ENCODE measurements at regions not wholly inside any gene's neighbourhood (a gene's known extent, or its start where the extent isn't known, plus 50 kb on each side); places are given as distances from the start of the nearest gene placed in this dataset.

GRCh38 chr2:173419506-173419905, 64.8 kb downstream of the CDCA7 start:
- Mint-ChIP-seq H3K4me1 (ENCODE audit: unreplicated experiment) (peaks cover 12% of the 10 kb centered on the region), H3K36me3 (no peaks in the 10 kb centered on the region), H3K9me3 (peaks cover 10% of the 10 kb centered on the region), H3K4me3 (no peak overlapping the region), H3K27ac (no peak overlapping the region), H3K27me3 (peaks cover 10% of the 10 kb centered on the region)
- DNase-seq (ENCODE audit: extremely low spot score, unreplicated experiment) = no peak
- TF ChIP-seq, protein P1, sequence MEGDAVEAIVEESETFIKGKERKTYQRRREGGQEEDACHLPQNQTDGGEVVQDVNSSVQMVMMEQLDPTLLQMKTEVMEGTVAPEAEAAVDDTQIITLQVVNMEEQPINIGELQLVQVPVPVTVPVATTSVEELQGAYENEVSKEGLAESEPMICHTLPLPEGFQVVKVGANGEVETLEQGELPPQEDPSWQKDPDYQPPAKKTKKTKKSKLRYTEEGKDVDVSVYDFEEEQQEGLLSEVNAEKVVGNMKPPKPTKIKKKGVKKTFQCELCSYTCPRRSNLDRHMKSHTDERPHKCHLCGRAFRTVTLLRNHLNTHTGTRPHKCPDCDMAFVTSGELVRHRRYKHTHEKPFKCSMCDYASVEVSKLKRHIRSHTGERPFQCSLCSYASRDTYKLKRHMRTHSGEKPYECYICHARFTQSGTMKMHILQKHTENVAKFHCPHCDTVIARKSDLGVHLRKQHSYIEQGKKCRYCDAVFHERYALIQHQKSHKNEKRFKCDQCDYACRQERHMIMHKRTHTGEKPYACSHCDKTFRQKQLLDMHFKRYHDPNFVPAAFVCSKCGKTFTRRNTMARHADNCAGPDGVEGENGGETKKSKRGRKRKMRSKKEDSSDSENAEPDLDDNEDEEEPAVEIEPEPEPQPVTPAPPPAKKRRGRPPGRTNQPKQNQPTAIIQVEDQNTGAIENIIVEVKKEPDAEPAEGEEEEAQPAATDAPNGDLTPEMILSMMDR (conservative IDR thresholded peaks at IDR 0.05) = no peak

DNA sequence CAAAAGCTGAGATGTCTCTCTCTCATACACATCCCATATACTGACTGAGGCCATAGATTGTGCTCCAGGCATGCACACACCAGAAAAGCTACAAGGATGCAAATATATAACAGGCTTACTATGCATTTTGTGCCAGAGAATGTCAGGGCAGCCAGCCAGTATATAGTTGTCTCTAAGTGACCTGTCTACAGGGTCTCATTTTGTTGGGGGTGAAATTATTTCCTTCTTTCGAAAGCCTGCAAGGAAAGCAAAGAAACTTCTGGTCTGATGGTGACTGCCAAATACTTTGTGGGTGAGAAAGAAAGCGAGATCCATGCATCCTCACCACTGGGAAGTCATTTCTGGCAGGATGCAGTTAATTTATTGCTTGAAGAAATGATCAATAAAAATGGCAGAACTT, 70.2 kb downstream of the CDCA7 start:
- Mint-ChIP-seq H3K36me3 (no peaks in the 10 kb centered on the region), H3K4me1 (ENCODE audit: unreplicated experiment) (peaks cover 3% of the 10 kb centered on the region), H3K27me3 (peaks cover 10% of the 10 kb centered on the region), H3K9me3 (peaks cover 9% of the 10 kb centered on the region), H3K4me3 (no peak overlapping the region), H3K27ac (no peak overlapping the region)
- TF ChIP-seq, protein P1 (conservative IDR thresholded peaks at IDR 0.05) = no peak
- DNase-seq (ENCODE audit: extremely low spot score, unreplicated experiment) = no peak

GRCh38 chr2:173427887-173428668, 73.4 kb downstream of the CDCA7 start:
- no peak overlapping the region for H3K4me3 Mint-ChIP-seq
- peaks cover 3% of the 10 kb centered on the region for H3K36me3 Mint-ChIP-seq
- H3K4me1 Mint-ChIP-seq (ENCODE audit: unreplicated experiment) = peaks cover 3% of the 10 kb centered on the region
- H3K27ac Mint-ChIP-seq = no peak overlapping the region
- TF ChIP-seq, protein P1 (conservative IDR thresholded peaks at IDR 0.05) = no peak
- DNase-seq (ENCODE audit: extremely low spot score, unreplicated experiment) = no peak
- peaks cover 9% of the 10 kb centered on the region for H3K9me3 Mint-ChIP-seq
- H3K27me3 Mint-ChIP-seq = peaks cover 10% of the 10 kb centered on the region

- TF ChIP-seq, protein P1 (conservative IDR thresholded peaks at IDR 0.05) = peak; percentile 36
- no peak for DNase-seq (ENCODE audit: extremely low spot score, unreplicated experiment)
- H3K4me1 Mint-ChIP-seq (ENCODE audit: unreplicated experiment) = peaks cover 6% of the 10 kb centered on the region
- H3K27me3 Mint-ChIP-seq = peaks cover 19% of the 10 kb centered on the region
- H3K36me3 Mint-ChIP-seq = peaks cover 3% of the 10 kb centered on the region
- H3K9me3 Mint-ChIP-seq = peaks cover 4% of the 10 kb centered on the region
- no peak overlapping the region for H3K27ac Mint-ChIP-seq
- H3K4me3 Mint-ChIP-seq = no peak overlapping the region
Observed at GRCh38 chr2:173431191-173431590, 76.5 kb downstream of the CDCA7 start.

- no peak overlapping the region for H3K4me3 Mint-ChIP-seq
- peaks cover 19% of the 10 kb centered on the region for H3K27me3 Mint-ChIP-seq
- DNase-seq (ENCODE audit: extremely low spot score, unreplicated experiment) = no peak
- no peak overlapping the region for H3K27ac Mint-ChIP-seq
- peaks cover 6% of the 10 kb centered on the region for H3K4me1 Mint-ChIP-seq (ENCODE audit: unreplicated experiment)
- H3K9me3 Mint-ChIP-seq = peaks cover 4% of the 10 kb centered on the region
- TF ChIP-seq, protein P1 (conservative IDR thresholded peaks at IDR 0.05) = no peak
- peaks cover 3% of the 10 kb centered on the region for H3K36me3 Mint-ChIP-seq
Observed at GRCh38 chr2:173432049-173432754, 77.5 kb downstream of the CDCA7 start.

Measured in type B pancreatic cell (in vitro differentiated cells).